GM10248 (cell line): ENCODE measurements at regions not wholly inside any gene's neighbourhood (a gene's known extent, or its start where the extent isn't known, plus 50 kb on each side); places are given as distances from the start of the nearest gene placed in this dataset.

Source experiments
- CTCF ChIA-PET: fragments of 300-600 bp; sonication (Branson Sonifier 250); formaldehyde crosslinking; extraction: SDS; loops from one replicate; lab custom pipeline; 2021; ENCODE audit warnings: antibody characterized with exemption; lab: Yijun Ruan, JAX
- POLR2A ChIA-PET: fragments of 350-650 bp; sonication (Branson Sonifier 250); formaldehyde crosslinking; extraction: SDS; loops from one replicate; lab custom pipeline; 2020; ENCODE audit warnings: antibody characterized with exemption; lab: Yijun Ruan, JAX
- DNase-seq: peaks from one replicate; pipeline ENCODE4 v3.0.0; 2012; ENCODE audit errors: extremely low spot score
- TF ChIP-seq, protein P1 (sequence below): IDR thresholded peaks from 2 replicates; pipeline ENCODE4 v1.5.1; 2012; ENCODE audit warnings: mild to moderate bottlenecking, low read depth; ENCODE audit errors: extremely low read depth, missing control alignments, control extremely low read depth

DNA sequence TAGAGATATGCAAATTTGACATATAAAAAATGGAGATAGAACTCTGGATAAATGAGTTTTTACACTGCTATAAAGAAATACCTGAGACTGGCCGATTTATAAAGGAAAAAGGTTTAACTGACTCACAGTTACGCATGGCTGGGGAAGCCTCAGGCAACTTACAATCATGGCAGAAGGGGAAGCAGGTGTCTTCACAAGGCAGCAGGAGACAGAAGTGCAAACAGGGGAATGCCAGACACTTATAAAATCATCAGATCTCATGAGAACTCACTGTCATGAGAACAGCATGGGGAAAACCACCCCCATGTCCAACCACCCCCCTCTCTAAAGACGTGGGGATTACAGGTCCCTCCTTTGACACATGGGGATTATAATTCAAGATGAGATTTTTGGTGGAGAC is 1540.2 kb upstream of the SLC39A10 start:
- POLR2A ChIA-PET = no interaction called here
- CTCF ChIA-PET = no interaction called here

DNA sequence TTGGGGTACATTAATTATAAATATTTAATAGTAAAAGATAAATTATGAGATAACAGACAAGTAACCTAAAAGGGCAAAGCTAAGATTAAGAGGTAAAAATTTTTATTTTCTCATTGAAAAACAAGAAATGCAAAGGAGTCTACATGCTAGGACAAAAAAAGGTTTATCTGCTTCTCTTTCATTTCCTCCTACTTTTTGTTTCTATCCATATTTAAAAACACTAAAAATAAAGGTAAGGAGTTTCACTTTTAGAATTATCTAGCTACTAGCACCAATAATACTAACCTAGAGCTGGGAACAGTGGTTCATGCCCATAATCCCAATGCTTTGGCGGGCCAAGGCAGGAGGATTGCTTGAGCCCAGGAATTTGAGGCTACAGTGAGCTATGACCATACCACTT is 1551.7 kb upstream of the SLC39A10 start:
- TF ChIP-seq, protein P1, sequence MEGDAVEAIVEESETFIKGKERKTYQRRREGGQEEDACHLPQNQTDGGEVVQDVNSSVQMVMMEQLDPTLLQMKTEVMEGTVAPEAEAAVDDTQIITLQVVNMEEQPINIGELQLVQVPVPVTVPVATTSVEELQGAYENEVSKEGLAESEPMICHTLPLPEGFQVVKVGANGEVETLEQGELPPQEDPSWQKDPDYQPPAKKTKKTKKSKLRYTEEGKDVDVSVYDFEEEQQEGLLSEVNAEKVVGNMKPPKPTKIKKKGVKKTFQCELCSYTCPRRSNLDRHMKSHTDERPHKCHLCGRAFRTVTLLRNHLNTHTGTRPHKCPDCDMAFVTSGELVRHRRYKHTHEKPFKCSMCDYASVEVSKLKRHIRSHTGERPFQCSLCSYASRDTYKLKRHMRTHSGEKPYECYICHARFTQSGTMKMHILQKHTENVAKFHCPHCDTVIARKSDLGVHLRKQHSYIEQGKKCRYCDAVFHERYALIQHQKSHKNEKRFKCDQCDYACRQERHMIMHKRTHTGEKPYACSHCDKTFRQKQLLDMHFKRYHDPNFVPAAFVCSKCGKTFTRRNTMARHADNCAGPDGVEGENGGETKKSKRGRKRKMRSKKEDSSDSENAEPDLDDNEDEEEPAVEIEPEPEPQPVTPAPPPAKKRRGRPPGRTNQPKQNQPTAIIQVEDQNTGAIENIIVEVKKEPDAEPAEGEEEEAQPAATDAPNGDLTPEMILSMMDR = no peak
- ChIA-PET POLR2A (no interaction called here), CTCF (interaction anchor here (2.6 kb wide), 1 partner anchor 10 kb away, joined by 12 read pairs; no protein-coding TSS in a partner anchor)
- DNase-seq = no peak

More for the DNA sequence above, 1540.2 kb upstream of the SLC39A10 start:
- TF ChIP-seq, protein P1 = no peak
- no peak for DNase-seq

DNA sequence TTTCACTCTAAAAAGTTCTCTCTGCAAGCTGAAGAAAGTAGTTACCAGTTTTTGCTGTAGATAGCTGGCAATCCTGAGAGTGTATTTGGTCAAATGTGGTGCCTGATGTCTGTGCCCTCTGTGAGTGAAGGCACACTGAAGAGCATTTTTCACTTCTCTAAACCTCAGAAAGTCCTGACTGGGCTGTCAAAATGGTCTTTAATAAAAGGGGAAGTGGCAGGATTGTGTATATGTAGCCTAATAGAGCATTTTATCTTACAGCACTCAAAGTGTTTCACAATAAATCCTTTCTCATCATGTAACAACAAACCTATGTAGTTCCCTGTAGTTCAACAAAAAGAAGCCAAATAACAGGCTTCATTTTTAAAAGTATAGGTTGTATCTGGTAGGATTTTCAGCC is 1552.3 kb upstream of the SLC39A10 start:
- POLR2A ChIA-PET = no interaction called here
- CTCF ChIA-PET = interaction anchor here (2.6 kb wide), 1 partner anchor 10 kb away, joined by 12 read pairs; no protein-coding TSS in a partner anchor
- TF ChIP-seq, protein P1 = no peak
- peak; percentile 23 for DNase-seq

DNA sequence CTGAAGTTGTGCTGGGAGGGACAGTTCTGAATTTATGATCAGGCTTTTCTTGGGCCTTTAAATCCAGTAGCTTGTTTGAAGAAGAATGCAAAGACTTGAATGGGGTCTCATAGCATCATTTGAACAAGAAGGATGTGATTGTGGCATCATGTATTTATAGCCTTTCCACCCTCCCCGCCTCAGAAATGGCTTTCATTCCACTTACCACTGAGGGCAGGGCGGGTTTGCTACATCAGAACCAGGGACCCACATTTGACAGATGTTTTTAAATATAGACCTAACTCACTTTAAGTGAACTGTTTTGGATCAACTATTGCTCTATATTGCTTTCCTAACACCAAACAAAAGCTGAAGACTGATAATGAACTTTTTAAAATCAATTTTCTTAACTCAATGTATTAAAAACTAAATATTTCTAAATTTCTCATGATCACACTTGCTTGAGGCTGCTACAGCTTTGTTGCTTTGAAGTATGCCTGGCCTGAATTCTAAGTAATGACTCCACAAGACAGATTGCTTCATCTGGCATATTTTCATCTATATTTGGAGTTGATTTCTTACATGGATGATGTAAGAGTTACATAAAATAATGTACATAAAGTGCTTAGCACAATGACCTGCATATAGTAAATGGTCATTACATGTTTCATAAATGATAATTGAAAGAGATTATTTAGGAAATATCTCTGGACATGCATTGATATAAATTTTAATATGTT is 1552.9 kb upstream of the SLC39A10 start:
- DNase-seq = no peak
- CTCF ChIA-PET = interaction anchor here (1.1 to 2.6 kb wide), 2 partner anchors 11 to 15 kb away, joined by 3 to 12 read pairs; no protein-coding TSS in a partner anchor
- TF ChIP-seq, protein P1 = no peak
- POLR2A ChIA-PET = no interaction called here

DNA sequence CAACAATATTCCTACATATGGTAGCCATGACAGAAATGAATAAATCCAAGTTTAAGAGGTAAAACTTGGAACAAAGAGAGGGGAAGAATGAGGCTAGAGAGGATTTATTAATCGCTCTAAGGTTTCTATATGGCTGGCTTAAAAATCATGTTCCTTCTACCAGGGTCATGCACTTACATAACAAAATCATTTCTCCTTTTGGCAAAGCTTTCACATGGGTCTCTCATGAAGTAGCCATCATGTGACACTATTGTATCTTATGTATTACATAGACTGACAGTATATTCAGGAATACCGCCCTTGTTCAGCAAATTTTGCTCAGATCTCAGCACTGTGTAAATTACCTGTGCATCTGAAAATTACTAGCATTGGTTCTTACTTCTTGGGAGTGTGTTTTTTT is 1554.5 kb upstream of the SLC39A10 start:
- TF ChIP-seq, protein P1 = no peak
- ChIA-PET CTCF (no interaction called here), POLR2A (no interaction called here)
- DNase-seq = no peak

DNA sequence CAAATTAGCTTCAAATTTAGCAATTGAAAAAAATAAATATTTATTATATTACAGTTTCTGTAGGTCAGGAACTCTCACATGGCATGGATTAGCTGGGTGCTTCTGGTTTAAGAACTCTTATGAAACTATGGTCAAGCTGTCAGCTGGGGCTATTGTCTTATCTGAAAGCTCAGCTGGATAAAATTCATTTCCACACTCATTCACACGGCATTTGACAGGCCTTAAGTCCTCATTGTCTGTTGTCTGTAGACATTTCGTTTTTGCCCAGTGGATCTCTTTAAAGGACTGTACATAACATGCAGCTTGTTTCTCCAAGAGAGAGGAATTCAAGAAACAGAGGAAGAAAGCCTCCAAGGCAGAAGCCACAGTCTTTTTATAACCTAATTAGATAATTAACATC is 1556.8 kb upstream of the SLC39A10 start:
- ChIA-PET CTCF (interaction anchor here (1.0 kb wide), 1 partner anchor 12 kb away, joined by 4 read pairs; no protein-coding TSS in a partner anchor), POLR2A (no interaction called here)
- TF ChIP-seq, protein P1 = no peak
- no peak for DNase-seq
